Ishikawa (cell line): ENCODE measurements at regions not wholly inside any gene's neighbourhood (a gene's known extent, or its start where the extent isn't known, plus 50 kb on each side); places are given as distances from the start of the nearest gene placed in this dataset.

Source experiments
- CREB1 ChIP-seq: IDR thresholded peaks from 2 replicates; pipeline ENCODE4 v1.6.1; 2012; ENCODE audit warnings: low read depth
- EP300 ChIP-seq: IDR thresholded peaks from 2 replicates; pipeline ENCODE4 v1.6.1; 2012; ENCODE audit warnings: borderline replicate concordance
- NFIC ChIP-seq: IDR thresholded peaks from 2 replicates; pipeline ENCODE4 v1.6.1; 2012
- RAD21 ChIP-seq: IDR thresholded peaks from 2 replicates; pipeline ENCODE4 v1.6.1; 2012; ENCODE audit warnings: low read depth
- REST ChIP-seq: IDR thresholded peaks from 2 replicates; pipeline ENCODE4 v1.6.1; 2012; ENCODE audit warnings: low read depth, mild to moderate bottlenecking
- TAF1 ChIP-seq: IDR thresholded peaks from 2 replicates; pipeline ENCODE4 v1.6.1; 2012; ENCODE audit warnings: low read depth, mild to moderate bottlenecking
- ZBTB7A ChIP-seq: IDR thresholded peaks from 2 replicates; pipeline ENCODE4 v1.6.1; 2012; ENCODE audit warnings: low read depth

- TF ChIP-seq ZBTB7A, result no peak
- TF ChIP-seq EP300, result no peak
- TF ChIP-seq RAD21, result no peak
- TF ChIP-seq NFIC, result no peak
- TF ChIP-seq REST, result no peak
- TF ChIP-seq TAF1, result no peak
- no peak for TF ChIP-seq CREB1
Observed at GRCh38 chr9:79968533-79968932, 396.8 kb downstream of the TLE4 start.
